RKO (cell line): ENCODE measurements at regions not wholly inside any gene's neighbourhood (a gene's known extent, or its start where the extent isn't known, plus 50 kb on each side); places are given as distances from the start of the nearest gene placed in this dataset.
"Not testable (repeated sequence)": the region's sequence is repeated elsewhere in the genome, so short reads cannot be mapped to it uniquely, and the experiment has no call there.

Experiments
- DNase-seq: peaks from one replicate; pipeline ENCODE4 v3.0.0-alpha.2; 2016; ENCODE audit warnings: low spot score

DNA sequence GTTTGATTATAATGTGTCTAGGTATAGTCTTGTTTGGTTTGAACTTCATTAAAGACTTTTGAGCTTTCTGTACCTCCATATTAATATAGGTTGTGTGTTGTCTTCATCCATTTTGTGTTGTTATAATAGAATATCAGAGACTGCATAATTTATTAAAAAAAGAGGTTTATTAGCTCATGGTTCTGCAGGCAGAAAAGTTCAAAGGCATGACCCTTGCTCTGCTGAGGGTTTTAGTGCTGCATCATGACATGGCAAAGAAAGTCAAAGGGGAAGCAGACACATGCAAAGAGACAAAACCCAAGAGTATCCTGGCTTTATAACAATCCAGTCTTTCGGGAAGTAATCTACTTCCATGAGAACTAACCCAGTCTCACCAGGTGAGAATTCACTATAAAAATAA lies 358.2 kb downstream of the EDEM1 start:
- DNase-seq, result no peak

DNA sequence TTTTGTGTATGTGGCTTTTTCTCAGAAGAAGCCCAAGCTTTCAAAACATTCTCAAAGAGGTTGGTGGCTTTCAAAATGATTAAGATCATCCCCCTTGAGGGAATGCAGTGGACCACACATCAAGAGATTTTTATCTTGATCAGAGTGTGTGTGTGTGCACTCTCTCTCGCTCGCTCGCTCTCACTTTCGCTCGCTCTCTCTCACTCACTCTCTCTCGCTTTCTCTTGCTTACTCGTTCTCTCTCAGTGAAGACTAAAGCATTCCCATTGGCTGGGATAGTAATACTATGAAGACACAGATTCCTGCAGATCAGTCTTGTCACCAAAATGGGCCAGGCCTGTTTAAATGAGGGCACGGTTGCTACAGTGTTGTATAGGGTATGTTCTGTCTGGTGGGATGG lies 365.7 kb downstream of the EDEM1 start:
- no peak for DNase-seq

- DNase-seq, result no peak
Observed at GRCh38 chr3:5554245-5554747, 366.8 kb downstream of the EDEM1 start.

GRCh38 chr3:5560199-5560598 lies 372.7 kb downstream of the EDEM1 start:
- DNase-seq, result no peak

- DNase-seq, result no peak
Observed at GRCh38 chr3:5563537-5564277, 376.2 kb downstream of the EDEM1 start.

DNA sequence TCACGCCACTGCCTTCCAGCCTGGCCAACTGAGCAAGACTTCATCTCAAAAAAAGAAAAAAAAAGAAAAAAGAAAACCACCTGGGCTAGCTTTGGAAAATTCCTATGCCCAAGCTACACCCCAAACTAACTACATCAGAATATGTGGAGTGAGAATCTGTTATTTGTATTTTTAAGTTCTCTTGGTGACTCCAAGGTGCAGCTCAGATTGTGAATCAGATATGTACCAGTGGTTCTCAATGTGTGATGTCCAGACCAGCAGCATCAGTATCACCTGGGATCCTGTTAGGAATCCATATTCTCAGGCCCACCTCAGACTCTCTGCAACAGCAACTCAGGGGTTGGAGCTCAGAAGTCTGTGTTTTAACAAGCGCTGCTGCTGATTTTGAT lies 376.8 kb downstream of the EDEM1 start:
- no peak for DNase-seq

GRCh38 chr3:5565026-5565425 lies 377.5 kb downstream of the EDEM1 start:
- no peak for DNase-seq

DNA sequence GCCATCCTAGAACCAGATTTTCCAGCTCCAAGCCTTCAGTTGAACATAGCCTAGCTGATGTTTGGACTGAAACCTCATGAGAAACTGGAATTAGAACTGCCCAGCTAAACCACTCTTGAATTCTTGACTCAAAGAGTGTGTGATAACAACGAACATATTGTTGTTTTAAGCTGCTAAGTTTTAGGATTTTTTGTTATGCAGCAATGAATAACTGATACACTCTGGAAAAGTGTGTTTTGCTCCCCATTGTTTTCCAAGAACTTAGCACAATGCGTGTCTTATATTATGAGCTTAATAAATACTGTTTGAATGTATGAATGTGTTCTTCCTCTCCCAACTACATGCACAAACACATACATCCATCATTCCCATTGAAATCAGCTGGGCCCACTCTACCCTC lies 379.6 kb downstream of the EDEM1 start:
- DNase-seq, result no peak

DNA sequence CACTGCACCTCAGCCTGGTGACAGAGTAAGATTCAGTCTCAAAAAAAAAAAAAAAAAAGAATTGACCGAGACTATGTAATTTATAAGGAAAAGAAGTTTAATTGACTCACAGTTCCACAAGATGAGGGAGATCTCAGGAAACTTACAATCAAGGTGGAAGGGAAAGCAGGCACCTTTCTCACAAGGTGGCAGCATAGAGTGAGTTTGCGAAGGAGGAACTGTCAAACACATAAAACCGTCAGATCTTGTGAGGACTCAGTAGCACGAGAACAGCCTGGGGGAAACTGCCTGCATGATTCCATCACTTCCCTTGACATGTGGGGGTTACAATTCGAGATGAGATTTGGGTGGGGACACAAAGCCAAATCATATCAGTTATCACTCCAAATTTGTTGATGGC lies 380.9 kb downstream of the EDEM1 start:
- DNase-seq, result peak; percentile 17

- DNase-seq, result no peak
Observed at GRCh38 chr3:5569152-5569551, 381.6 kb downstream of the EDEM1 start.

DNA sequence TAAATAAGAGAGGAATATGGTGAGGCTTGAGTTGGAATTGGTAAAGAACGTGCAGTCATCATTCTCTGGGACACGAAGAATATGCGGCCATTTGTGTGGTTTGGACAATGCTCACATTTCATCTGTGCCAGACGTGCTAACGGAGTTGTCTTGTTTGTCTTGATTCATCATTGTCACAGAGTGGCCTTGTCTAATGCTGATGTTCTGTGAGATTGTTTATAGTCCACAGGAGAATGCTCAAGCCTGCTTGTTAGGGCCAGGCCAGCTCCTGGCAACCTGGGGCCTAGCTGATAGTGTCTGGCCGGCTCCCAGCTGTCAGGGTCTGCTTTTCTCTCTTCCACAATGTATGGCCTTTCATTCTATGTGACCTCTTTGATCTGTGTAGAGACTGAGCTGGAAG lies 384.7 kb downstream of the EDEM1 start:
- no peak for DNase-seq

- DNase-seq, result no peak
Observed at GRCh38 chr3:5576277-5577011, 388.9 kb downstream of the EDEM1 start.

GRCh38 chr3:5579139-5579602 lies 391.7 kb downstream of the EDEM1 start:
- DNase-seq, result no peak

DNA sequence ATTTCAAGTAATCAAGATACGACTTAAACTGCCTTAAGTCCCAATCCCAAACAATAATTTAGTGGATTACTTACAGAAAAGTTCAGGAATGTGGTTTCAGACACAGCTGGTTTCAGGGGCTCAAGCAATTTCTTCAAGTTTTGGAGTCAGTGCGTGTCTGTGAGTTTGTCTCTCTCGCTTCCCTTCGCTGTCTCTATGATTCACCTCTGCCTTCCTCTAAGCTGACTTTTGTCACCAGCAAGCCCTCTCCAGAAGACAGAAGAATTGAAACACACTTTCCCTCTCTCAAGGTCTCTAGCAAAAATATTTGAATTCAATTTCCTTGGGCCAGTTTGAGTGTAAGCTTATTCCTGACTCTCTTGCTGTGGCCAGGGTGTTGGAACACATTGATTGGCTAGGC lies 392.4 kb downstream of the EDEM1 start:
- no peak for DNase-seq

- no peak for DNase-seq
Observed at GRCh38 chr3:5580826-5581225, 393.3 kb downstream of the EDEM1 start.

DNA sequence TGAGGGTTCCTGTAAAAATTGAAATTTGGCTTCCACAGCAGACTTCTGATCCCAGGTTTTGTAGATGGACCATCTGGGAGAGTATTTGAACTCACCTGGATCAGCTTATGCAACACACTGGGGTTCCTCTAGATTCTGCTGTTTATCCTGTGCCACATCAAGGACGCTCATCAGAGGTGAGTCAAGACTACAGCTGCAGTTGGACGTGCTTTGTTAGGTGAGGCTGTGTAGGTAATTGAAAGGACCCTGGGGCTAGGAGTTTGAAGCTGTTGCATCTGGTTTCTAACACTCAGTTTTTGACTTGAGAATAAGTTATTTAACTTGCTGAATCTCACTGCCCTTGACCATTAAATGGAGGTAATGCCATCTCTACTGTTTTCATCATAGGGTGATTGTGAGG lies 394.2 kb downstream of the EDEM1 start:
- no peak for DNase-seq

DNA sequence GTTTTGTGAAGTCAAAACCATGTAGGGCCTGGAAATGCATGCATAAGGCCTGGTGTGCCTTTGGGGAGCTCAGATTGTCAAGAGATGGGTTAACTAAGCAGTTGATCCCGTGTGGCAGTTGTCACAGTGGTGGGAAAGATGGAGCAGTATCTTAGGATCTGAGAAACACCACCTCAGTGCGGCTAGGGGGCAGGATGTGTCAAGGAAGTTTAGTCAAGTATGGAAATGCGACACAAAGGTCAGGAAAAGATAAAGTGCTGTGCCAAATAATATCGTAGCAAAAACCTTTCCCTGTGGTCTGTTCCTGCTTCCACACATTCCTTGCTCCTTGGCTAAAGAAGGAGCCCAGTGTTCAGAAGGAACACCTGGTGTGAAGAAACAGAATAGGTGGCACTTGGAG lies 396.4 kb downstream of the EDEM1 start:
- no peak for DNase-seq

- DNase-seq, result no peak
Observed at GRCh38 chr3:5585085-5585484, 397.6 kb downstream of the EDEM1 start.

DNA sequence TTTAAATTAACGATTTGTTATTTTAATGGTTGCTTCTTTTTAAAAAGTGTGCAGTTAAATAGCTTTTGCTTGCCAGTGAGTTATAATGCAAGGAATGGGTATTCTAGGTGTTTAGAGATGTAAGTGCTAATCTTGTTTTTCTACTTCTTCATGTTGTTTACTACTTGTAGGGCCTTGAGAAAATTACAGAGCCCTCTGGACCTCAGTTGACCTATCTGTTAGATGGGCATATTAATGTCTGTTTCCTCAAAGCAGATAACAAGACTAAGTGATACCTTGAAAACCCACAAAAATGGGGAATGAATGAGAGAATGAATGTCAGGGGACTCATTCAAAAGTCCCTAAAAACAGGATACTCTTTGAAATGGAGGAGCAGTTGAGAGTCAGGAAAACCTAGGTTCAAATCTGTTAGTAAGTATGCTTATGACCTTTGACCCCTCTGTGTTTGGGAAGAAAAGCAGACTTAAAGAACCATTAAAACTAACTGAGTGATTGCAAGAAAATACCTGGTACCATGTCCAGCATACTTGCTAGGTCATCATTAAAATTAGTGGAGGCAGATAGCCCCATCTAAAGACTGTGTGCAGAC lies 419.5 kb downstream of the EDEM1 start:
- no peak for DNase-seq

DNA sequence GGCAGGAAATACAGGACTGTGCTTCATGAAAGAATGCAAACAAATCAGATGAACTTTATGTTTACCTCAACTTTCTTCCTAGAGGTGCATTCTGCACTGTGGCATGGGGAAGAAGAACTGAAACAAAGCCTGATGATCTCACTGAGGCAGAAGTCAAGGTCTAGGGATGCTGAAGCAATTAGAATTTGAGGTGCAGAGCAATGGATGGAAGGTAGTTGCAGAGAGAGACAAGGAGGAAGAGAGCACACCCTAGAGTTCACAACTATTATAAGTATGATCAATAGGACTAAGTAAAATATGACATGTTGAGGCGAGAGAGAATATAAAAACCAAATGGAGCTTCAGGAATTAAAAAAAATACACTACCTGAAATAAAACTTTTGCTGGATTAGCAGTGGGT lies 420.1 kb downstream of the EDEM1 start:
- DNase-seq, result no peak

DNA sequence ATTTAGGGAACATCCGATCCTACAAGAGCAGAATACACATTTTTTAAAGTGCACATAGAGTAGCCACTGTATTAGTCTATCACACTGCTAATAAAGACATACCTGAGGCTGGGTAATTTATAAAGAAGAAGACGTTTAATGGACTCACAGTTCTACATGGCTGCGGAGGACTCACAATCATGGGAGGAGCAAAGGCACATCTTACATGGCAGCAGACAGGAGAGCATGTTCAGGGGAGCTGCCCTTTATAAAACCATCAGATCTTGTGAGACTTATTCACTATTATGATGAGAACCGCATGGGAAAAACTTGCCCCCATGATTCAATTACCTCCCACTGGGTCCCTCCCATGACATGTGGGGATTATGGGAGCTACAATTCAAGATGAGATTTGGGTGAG lies 421.5 kb downstream of the EDEM1 start:
- not testable (repeated sequence) for DNase-seq

GRCh38 chr3:5613599-5613998 lies 426.1 kb downstream of the EDEM1 start:
- no peak for DNase-seq

- DNase-seq, result no peak
Observed at GRCh38 chr3:5616873-5617272, 429.4 kb downstream of the EDEM1 start.
